ENCODE measurements at regions not wholly inside any gene's neighbourhood (a gene's known extent, or its start where the extent isn't known, plus 50 kb on each side); places are given as distances from the start of the nearest gene placed in this dataset.

DNA sequence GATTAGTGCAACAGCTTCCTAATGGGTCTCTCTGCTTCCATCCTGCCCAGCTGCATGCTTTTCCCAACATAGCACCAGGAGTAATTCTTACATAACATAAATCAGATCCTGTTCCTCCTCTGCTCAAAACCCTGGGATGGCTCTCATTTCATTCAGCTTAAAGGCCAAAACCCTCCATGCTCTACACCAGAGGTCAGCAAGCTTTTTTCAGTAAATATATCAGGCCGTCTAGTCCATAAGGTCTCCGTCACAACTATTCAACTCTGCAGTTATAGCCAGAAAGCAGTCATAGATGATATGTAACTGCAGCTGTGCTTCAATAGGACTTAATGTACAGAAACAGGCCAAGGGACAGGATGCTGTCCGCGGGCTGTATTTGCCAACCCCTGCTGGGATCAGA lies 202.8 kb upstream of the UBE2E2 start:
- no peaks in the 10 kb centered on the region for H3K36me3 ChIP-seq (ENCODE audit: insufficient read depth, low read depth, low read length)
- no peak overlapping the region for H3K4me3 ChIP-seq (ENCODE audit: low read length)
- H3K9me3 ChIP-seq (ENCODE audit: insufficient read depth, low read depth, low read length) = no peaks in the 10 kb centered on the region
- H3K9ac ChIP-seq (ENCODE audit: low read depth, low read length) = no peak overlapping the region
- no peaks in the 10 kb centered on the region for H3K4me1 ChIP-seq (ENCODE audit: insufficient read depth, low read length)
- no peak overlapping the region for H3K27ac ChIP-seq (ENCODE audit: low read length)
- no peaks in the 10 kb centered on the region for H3K27me3 ChIP-seq (ENCODE audit: insufficient read depth, low read length)

- no peak overlapping the region for H3K9ac ChIP-seq (ENCODE audit: low read depth, low read length)
These were observed 201.0 kb upstream of the UBE2E2 start for GRCh38 chr3:23002151-23002550.

DNA sequence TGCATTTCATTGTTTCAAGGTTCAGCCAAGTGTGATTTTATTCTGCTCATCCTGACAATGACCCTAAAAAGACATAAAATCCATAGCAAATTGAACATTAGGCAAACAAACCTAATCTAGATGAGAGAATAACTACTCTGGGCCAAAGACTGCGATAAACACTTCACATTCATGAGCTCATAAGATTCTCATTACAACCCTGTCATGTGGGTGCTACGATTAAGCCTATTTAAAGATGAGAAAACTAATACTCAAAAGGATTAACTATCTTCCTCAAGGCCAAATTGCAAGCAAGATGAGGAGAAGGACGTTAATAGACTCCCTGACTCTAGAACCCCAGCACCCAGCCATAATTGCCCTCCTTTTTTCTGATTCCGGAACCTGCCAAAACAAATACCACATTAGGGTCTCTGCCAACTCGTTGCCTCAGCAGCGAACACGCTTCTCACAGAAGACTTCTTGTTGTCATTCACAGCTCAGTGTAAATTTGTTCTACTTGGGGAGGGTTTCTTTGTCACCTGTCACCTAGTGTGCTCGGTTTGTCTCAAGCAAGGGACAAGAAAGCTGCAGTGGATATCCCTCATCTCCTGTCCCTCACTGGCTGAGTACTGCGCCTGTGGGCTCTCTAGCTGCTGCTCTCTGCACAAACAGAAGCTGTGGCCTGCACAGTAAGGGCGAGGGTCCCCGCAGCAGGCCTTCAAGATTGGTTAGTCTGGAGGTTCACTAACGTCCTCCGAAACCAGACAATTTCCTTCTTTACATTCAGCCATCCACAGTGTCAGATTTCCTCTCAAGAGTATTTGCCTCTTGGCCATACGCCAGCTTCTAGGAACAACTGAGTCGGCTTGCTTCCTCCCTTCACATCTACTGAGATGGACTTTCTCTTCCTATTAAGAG lies 200.0 kb upstream of the UBE2E2 start:
- Histone ChIP-seq H3K4me3 (ENCODE audit: low read length) (no peak overlapping the region), H3K36me3 (ENCODE audit: insufficient read depth, low read depth, low read length) (no peaks in the 10 kb centered on the region), H3K4me1 (ENCODE audit: insufficient read depth, low read length) (no peaks in the 10 kb centered on the region), H3K9ac (ENCODE audit: low read depth, low read length) (no peak overlapping the region), H3K27me3 (ENCODE audit: insufficient read depth, low read length) (no peaks in the 10 kb centered on the region), H3K9me3 (ENCODE audit: insufficient read depth, low read depth, low read length) (no peaks in the 10 kb centered on the region), H3K27ac (ENCODE audit: low read length) (no peak overlapping the region)

More at GRCh38 chr3:23002151-23002550, 201.0 kb upstream of the UBE2E2 start:
- H3K36me3 ChIP-seq (ENCODE audit: insufficient read depth, low read depth, low read length) = no peaks in the 10 kb centered on the region
- H3K4me3 ChIP-seq (ENCODE audit: low read length) = no peak overlapping the region
- no peaks in the 10 kb centered on the region for H3K4me1 ChIP-seq (ENCODE audit: insufficient read depth, low read length)
- no peaks in the 10 kb centered on the region for H3K9me3 ChIP-seq (ENCODE audit: insufficient read depth, low read depth, low read length)
- H3K27ac ChIP-seq (ENCODE audit: low read length) = no peak overlapping the region
- no peaks in the 10 kb centered on the region for H3K27me3 ChIP-seq (ENCODE audit: insufficient read depth, low read length)

DNA sequence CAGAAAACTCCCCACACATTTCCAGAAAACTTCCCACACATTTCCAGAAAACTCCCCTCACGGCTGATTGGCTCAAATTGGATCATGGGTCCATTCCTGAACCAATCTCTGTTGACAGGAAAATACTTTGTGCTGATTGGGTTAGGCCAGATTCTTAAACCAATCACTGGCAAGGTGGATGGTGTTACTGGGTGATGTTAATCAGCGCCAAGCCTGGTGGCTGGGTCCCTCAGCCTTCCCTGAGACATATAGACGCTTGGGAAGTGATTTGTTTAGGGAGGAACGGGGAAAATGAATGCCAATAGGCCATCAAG lies 199.4 kb upstream of the UBE2E2 start:
- H3K9me3 ChIP-seq (ENCODE audit: insufficient read depth, low read depth, low read length) = no peaks in the 10 kb centered on the region
- H3K36me3 ChIP-seq (ENCODE audit: insufficient read depth, low read depth, low read length) = no peaks in the 10 kb centered on the region
- H3K27ac ChIP-seq (ENCODE audit: low read length) = no peak overlapping the region
- no peak overlapping the region for H3K9ac ChIP-seq (ENCODE audit: low read depth, low read length)
- no peaks in the 10 kb centered on the region for H3K27me3 ChIP-seq (ENCODE audit: insufficient read depth, low read length)
- H3K4me1 ChIP-seq (ENCODE audit: insufficient read depth, low read length) = no peaks in the 10 kb centered on the region
- H3K4me3 ChIP-seq (ENCODE audit: low read length) = no peak overlapping the region

DNA sequence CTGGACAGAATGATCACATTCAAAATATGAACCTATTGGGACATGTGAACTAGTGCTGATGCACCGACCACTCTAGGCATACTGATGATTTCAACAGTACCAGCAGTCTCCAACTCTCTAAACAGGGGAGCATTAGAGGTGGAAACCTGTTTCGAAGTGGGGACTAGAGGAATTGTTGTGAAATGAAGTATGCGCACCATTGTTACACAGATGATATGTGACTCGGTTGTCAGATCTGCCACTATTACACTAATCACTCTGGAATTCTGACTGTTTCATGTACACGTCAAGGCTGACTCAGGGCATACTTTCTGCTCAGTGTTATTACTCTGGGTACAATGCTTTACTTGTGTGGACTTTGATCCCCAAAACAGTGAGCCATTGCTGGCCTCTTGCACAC lies 198.2 kb upstream of the UBE2E2 start:
- Histone ChIP-seq H3K4me1 (ENCODE audit: insufficient read depth, low read length) (no peaks in the 10 kb centered on the region), H3K9me3 (ENCODE audit: insufficient read depth, low read depth, low read length) (no peaks in the 10 kb centered on the region), H3K36me3 (ENCODE audit: insufficient read depth, low read depth, low read length) (no peaks in the 10 kb centered on the region), H3K9ac (ENCODE audit: low read depth, low read length) (no peak overlapping the region), H3K27me3 (ENCODE audit: insufficient read depth, low read length) (no peaks in the 10 kb centered on the region), H3K4me3 (ENCODE audit: low read length) (no peak overlapping the region), H3K27ac (ENCODE audit: low read length) (no peak overlapping the region)

- no peaks in the 10 kb centered on the region for H3K9me3 ChIP-seq (ENCODE audit: insufficient read depth, low read depth, low read length)
- H3K27me3 ChIP-seq (ENCODE audit: insufficient read depth, low read length) = no peaks in the 10 kb centered on the region
- no peak overlapping the region for H3K9ac ChIP-seq (ENCODE audit: low read depth, low read length)
- H3K27ac ChIP-seq (ENCODE audit: low read length) = no peak overlapping the region
- peaks cover 3% of the 10 kb centered on the region; the same call in 1 of the 2 replicates for H3K4me1 ChIP-seq (ENCODE audit: insufficient read depth, low read length)
- H3K4me3 ChIP-seq (ENCODE audit: low read length) = no peak overlapping the region
- no peaks in the 10 kb centered on the region for H3K36me3 ChIP-seq (ENCODE audit: insufficient read depth, low read depth, low read length)
These were observed 185.3 kb upstream of the UBE2E2 start for GRCh38 chr3:23017801-23018200.

GRCh38 chr3:23019596-23020300 lies 183.4 kb upstream of the UBE2E2 start:
- no peak overlapping the region for H3K27ac ChIP-seq (ENCODE audit: low read length)
- no peak overlapping the region for H3K9ac ChIP-seq (ENCODE audit: low read depth, low read length)
- H3K4me1 ChIP-seq (ENCODE audit: insufficient read depth, low read length) = peaks cover 3% of the 10 kb centered on the region; the same call in 1 of the 2 replicates
- no peaks in the 10 kb centered on the region; the same call in 1 of the 2 replicates for H3K9me3 ChIP-seq (ENCODE audit: insufficient read depth, low read depth, low read length)
- no peaks in the 10 kb centered on the region for H3K36me3 ChIP-seq (ENCODE audit: insufficient read depth, low read depth, low read length)
- no peak overlapping the region for H3K4me3 ChIP-seq (ENCODE audit: low read length)
- no peaks in the 10 kb centered on the region for H3K27me3 ChIP-seq (ENCODE audit: insufficient read depth, low read length)

GRCh38 chr3:23028294-23028693 lies 174.8 kb upstream of the UBE2E2 start:
- Histone ChIP-seq H3K27me3 (ENCODE audit: insufficient read depth, low read length) (no peaks in the 10 kb centered on the region), H3K27ac (ENCODE audit: low read length) (no peak overlapping the region), H3K36me3 (ENCODE audit: insufficient read depth, low read depth, low read length) (no peaks in the 10 kb centered on the region), H3K9ac (ENCODE audit: low read depth, low read length) (peak overlapping the region; percentile 6; the same call in 1 of the 2 replicates), H3K9me3 (ENCODE audit: insufficient read depth, low read depth, low read length) (no peaks in the 10 kb centered on the region; the same call in 1 of the 2 replicates), H3K4me1 (ENCODE audit: insufficient read depth, low read length) (peaks cover 16% of the 10 kb centered on the region; the same call in 1 of the 2 replicates), H3K4me3 (ENCODE audit: low read length) (peak overlapping the region; percentile 52)

DNA sequence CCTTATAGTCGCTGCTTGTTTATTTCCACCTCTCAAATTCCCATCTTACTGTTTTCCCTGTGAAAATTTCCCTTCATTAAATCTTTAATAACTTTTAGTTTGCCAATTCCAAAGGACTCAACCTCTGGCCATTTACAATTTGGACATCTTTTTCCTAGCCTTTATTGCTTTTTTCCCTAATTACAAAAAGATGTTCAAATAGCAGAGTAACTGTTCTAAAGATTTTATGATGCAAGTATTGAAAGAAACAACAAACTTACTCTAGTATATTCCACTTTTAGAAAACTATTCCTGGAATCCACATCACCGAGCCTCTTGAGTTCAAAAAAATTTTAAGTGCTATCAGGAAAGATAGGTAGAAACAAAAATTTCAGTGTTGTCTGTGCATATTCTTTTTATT lies 174.1 kb upstream of the UBE2E2 start:
- Histone ChIP-seq H3K9ac (ENCODE audit: low read depth, low read length) (peak overlapping the region; percentile 6; the same call in 1 of the 2 replicates), H3K36me3 (ENCODE audit: insufficient read depth, low read depth, low read length) (no peaks in the 10 kb centered on the region), H3K9me3 (ENCODE audit: insufficient read depth, low read depth, low read length) (no peaks in the 10 kb centered on the region; the same call in 1 of the 2 replicates), H3K4me3 (ENCODE audit: low read length) (peak overlapping the region; percentile 52; the same call in 1 of the 2 replicates), H3K27me3 (ENCODE audit: insufficient read depth, low read length) (no peaks in the 10 kb centered on the region), H3K27ac (ENCODE audit: low read length) (no peak overlapping the region), H3K4me1 (ENCODE audit: insufficient read depth, low read length) (peaks cover 16% of the 10 kb centered on the region; the same call in 1 of the 2 replicates)

- H3K4me3 ChIP-seq (ENCODE audit: low read length) = no peak overlapping the region
- H3K9me3 ChIP-seq (ENCODE audit: insufficient read depth, low read depth, low read length) = no peaks in the 10 kb centered on the region
- no peak overlapping the region for H3K27ac ChIP-seq (ENCODE audit: low read length)
- peaks cover 5% of the 10 kb centered on the region; the same call in 1 of the 2 replicates for H3K4me1 ChIP-seq (ENCODE audit: insufficient read depth, low read length)
- 0 out of 2 replicates have a peak overlapping the region, but pooled peaks have one; percentile 15 for H3K9ac ChIP-seq (ENCODE audit: low read depth, low read length)
- H3K27me3 ChIP-seq (ENCODE audit: insufficient read depth, low read length) = no peaks in the 10 kb centered on the region
- H3K36me3 ChIP-seq (ENCODE audit: insufficient read depth, low read depth, low read length) = no peaks in the 10 kb centered on the region
These were observed 167.0 kb upstream of the UBE2E2 start for GRCh38 chr3:23035927-23036640.

GRCh38 chr3:23036728-23037127 lies 166.4 kb upstream of the UBE2E2 start:
- H3K36me3 ChIP-seq (ENCODE audit: insufficient read depth, low read depth, low read length) = no peaks in the 10 kb centered on the region
- peaks cover 5% of the 10 kb centered on the region; the same call in 1 of the 2 replicates for H3K4me1 ChIP-seq (ENCODE audit: insufficient read depth, low read length)
- H3K9ac ChIP-seq (ENCODE audit: low read depth, low read length) = no peak overlapping the region
- H3K4me3 ChIP-seq (ENCODE audit: low read length) = no peak overlapping the region
- no peaks in the 10 kb centered on the region for H3K27me3 ChIP-seq (ENCODE audit: insufficient read depth, low read length)
- no peak overlapping the region for H3K27ac ChIP-seq (ENCODE audit: low read length)
- H3K9me3 ChIP-seq (ENCODE audit: insufficient read depth, low read depth, low read length) = no peaks in the 10 kb centered on the region
